CD4-positive, alpha-beta T cell treated with Interferon gamma for 1 hour (primary cell): ENCODE measurements at regions not wholly inside any gene's neighbourhood (a gene's known extent, or its start where the extent isn't known, plus 50 kb on each side); places are given as distances from the start of the nearest gene placed in this dataset.

ENCODE experiments used
- DNase-seq: peaks from one replicate; pipeline ENCODE4 v3.0.0-alpha.2; 2020

DNA sequence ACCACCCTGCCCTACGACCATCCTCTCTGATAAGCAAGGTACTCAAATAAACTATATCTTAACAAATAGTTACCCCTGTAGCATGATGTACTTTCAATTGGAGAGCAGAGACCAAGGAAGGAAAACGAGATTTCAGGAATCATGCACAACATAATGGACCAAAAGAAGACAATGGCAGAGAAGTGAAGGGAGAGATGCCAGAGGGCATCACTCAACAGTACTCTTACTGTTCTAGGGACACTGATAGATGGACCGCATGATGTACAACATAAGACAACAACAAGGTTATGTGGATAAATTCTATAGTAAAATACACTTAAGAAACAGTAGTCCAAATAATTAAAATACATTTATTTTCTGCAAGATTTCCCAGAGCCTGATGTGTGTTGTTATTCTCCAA is 77.5 kb upstream of the IFNG-AS1 start:
- no peak for DNase-seq

DNA sequence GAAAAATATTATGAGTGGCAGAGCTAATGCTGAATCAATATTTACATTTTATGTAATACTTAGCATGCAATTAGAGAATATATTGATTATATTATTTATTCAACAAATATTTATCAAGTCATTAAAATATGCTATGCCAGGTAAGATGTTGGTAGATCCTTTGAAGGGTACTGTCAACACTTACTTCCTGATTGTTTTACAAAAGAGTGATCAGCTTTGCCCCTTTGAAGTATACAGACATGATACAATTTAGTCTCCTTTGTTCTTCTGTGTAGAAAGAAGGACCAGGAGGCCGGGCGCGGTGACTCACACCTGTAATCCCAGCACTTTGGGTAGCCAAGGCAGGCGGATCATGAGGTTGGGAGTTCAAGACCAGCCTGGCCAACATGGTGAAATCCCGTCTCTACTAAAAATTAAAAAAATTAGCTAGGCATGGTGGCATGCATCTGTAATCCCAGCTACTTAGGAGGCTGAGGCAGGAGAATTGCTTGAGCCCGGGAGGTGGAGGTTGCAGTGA is 73.9 kb upstream of the IFNG-AS1 start:
- no peak for DNase-seq

DNA sequence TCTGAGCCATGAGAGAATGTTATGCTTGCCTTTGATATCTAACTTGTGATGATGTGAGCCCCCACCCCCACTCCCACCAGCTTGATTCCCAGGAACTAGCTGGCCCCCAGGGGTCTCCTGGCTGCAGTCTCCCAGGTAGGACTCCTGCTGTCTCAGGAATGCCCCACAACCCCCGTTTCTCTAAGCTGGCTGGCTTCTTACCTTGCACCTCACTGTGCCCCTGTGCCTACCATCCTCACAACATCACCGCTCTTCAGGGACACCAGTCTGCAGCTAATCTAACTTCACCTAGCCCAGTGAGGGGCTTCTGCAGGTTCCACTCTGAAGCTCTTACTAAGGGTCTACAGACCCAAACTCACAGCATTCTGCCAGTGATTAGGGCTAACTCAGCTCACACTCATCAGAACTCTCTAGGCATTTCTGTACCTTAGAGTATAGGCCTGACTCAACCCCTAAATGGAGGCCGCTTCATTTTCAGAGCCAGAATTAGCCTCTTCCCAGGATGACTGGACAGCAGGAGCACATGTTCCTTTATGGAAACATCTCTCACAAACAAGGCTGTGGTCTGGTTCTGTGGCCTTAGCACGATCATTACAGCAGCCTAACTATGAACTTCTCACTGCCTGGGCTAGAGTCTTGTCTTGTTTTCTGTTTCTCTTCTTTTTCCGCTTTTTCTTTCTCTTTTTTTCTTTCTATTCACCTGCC is 72.8 kb upstream of the IFNG-AS1 start:
- no peak for DNase-seq

DNA sequence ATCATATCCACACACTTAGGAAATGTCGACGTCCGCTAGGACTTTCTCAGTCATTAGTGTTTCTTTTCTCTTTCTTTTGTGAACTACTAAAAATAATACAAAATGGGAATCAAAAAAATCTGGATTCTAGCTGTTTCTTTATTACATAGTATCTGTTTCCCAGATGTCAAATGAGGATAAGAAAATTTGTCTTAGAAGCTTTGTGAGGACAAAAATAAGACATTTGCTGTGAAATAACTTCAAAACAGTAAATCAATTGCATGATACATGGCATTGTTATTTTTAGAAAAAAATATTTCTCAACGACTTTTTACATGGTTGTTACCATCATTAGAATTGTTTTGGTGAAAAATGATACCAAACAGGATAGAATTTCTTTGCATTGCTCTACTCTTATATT is 71.4 kb upstream of the IFNG-AS1 start:
- DNase-seq: no peak

DNA sequence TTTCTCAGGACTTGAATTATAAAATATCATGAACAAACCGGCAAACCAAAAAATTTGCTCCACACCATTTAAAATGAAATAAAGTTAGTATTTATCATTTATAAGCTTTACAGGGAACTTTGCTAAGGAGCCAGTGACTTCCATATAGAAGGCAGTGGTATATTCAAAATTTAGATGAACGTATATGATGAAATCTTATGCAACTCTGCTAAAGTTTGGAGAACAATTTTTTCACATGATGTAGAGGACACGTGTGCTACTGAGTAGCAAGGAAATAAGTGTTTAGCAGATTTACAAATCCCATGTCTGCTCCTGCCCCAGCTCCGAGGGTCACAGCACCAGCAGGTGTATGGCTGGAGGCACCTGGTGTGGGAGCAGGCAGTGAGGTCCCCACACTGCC is 70.8 kb upstream of the IFNG-AS1 start:
- DNase-seq: no peak

GRCh38 chr12:67919406-67919805 is 69.8 kb upstream of the IFNG-AS1 start:
- no peak for DNase-seq

DNA sequence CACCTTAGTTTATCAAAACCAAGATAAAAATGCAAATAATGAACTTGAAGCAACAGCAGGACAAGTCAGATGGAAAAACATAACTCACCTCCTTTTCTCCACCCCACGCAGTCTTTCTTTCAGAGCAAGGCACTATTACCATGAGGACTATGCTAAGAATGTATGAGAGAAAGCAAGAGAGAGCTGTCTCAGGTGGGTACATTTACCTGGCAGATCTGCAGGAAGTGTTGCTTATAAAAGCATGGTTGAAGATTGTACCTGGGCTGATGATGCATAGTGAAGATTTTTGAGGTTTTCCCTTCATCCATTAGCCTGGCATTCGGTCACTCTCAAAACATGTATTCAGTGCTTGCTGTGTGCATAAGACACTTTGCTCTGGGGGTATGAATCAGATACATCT is 68.8 kb upstream of the IFNG-AS1 start:
- no peak for DNase-seq

DNA sequence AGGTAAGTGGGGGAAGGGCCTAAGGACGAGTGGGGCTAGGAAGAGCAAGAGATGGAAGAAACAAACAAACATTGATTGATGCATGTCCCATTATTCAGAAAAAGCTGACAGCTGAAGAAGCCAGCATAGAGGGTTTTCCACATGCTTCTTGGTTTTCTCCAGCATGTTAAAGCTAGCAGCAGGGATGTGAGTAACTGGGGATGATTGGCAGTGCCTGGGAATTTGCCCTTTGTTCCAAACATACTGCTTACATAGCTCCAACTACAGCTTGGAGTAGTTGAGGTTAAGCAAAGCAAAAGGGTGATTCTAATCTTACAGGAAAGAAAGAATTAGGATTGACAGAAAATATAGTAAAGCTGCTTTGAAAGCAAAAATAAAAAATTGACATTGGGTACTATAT is 68.0 kb upstream of the IFNG-AS1 start:
- no peak for DNase-seq

- no peak for DNase-seq
These were observed 67.0 kb upstream of the IFNG-AS1 start for GRCh38 chr12:67922245-67922644.

DNA sequence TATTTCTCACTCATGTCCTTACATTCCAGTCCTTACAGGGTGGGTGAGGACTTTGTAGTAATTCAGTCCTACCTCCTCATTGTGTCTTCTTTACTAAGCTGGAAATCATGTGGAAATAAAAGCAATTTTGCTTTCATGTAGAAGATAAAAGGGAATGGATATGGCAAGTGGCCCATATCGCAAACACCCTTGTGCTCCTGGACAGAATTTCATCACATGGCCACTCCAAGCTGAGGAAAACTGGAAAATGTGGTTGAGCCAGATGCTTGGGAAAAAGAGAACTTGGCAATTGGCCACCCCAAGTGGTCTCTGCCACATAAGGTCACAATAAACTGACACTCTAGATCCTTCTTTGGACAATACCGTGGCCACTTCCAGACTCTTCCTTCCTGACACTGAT is 64.2 kb upstream of the IFNG-AS1 start:
- DNase-seq: no peak

- DNase-seq: no peak
These were observed 63.7 kb upstream of the IFNG-AS1 start for GRCh38 chr12:67925552-67925951.

- DNase-seq: no peak
These were observed 63.2 kb upstream of the IFNG-AS1 start for GRCh38 chr12:67926063-67926462.

DNA sequence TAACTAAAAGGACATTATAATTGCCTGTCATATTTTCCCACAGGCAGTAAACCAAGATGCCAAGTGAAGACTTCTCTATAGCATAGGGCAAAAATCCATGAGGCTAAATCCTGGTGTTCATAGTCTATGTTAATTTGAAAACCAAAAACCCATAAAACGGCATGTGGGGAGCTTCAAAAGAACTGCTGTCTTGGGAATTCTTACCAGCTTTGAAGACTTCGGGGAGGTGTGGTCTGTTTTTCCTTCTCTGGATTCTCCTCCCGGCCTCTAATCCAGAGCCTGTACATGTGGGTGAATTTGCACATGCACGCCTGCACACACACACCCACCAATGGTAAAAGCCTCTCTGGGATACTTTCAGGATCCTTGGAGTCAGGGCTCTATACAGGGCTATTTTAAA is 61.9 kb upstream of the IFNG-AS1 start:
- DNase-seq: no peak

DNA sequence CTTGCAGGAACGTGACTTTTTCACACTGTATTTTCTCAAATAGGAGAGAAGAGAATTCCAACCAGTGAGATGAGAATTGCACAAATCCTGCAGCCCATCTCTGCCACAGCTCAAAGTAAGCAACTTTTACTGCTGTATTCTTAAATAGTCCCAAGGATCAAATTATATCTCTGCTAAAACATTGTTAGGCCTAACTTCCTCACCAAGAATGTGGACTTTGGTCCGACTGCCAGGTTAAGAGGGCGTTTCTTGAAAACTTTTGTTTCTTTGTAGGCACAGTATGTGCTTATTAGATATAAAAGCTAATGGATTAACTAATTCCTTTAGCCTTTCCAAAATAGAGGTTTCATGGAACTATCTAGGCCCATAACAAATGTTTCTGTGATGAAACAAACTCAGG is 61.4 kb upstream of the IFNG-AS1 start:
- no peak for DNase-seq

DNA sequence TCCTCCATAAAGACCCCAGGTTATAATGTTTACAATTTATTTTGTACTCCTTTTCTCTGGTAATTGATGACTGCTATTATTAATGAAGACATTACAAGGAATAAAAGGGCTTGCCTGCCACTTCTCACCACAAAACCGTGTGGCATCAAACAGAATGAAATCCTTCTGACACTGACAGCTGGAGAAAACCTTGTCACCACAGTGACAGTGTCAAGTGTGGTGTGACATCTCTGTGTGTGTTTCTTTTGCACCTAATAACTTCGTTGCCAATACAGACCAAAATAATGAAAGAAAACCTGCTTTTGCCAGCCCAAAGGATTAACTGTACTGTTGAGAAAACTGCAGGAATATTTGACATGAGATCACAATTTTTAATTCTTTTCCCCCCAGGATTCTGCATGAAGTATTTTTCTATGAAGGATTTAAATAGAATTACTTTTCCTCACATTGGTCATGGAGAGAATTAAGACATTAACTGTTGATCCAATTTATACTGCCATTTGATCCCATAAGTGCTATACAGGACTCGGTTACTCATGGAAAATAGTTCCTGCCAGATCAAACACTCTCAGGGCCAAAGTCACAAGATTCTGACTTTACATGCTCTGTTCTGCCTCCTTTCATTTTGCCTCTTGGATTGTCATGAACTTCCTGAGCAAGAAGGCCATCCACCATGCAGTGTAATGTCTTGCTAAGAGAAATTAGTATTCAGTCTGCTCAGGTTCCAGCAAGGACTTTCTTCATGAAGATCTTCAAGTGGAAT is 60.4 kb upstream of the IFNG-AS1 start:
- DNase-seq: no peak

DNA sequence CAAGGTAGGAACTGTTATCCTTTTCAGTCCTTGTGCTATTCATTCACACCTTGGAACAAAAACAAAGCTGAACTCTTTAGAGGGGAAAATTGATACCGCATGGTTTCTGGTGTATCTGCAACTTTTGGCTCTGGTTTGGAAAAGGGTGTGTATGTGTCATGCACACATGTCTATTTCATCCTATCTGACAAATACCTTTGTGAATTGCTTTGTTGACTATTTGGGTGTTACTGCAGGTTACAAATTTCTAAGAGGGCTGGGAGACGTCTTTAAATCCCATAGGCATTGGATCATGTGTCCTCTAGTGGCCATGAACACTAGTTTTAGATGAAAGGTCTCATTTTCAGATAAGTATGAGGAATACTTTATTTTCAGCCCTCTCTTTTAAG is 59.9 kb upstream of the IFNG-AS1 start:
- no peak for DNase-seq

- no peak for DNase-seq
These were observed 51.4 kb upstream of the IFNG-AS1 start for GRCh38 chr12:67937822-67938221.
